Activated T-cell treated with anti-CD3 and anti-CD28 coated beads for 4 hours (primary cell): ENCODE measurements at regions not wholly inside any gene's neighbourhood (a gene's known extent, or its start where the extent isn't known, plus 50 kb on each side); places are given as distances from the start of the nearest gene placed in this dataset.

Experiments used
- DNase-seq: peaks from one replicate; pipeline ENCODE4 v3.0.0-alpha.2; 2020

DNA sequence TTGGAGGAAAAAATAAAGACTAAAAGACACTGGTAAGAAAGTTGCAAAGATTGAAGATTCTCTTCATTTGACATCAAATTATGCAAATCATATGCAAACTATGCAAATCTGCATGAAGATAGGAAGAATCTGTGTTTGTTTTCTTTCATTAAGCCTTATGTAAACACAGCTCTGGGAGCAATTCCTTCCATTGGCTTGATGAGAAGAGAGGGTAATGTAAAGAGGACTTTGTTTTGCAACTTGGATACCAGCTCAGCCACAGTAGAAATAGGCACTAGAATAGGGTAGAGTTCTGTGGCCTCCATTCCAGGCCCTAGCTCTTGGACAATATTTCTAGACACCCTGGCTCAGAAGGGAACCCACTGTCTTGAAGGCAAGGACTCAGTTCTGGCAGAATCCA is 388.4 kb upstream of the RASGEF1B start:
- DNase-seq, result no peak

DNA sequence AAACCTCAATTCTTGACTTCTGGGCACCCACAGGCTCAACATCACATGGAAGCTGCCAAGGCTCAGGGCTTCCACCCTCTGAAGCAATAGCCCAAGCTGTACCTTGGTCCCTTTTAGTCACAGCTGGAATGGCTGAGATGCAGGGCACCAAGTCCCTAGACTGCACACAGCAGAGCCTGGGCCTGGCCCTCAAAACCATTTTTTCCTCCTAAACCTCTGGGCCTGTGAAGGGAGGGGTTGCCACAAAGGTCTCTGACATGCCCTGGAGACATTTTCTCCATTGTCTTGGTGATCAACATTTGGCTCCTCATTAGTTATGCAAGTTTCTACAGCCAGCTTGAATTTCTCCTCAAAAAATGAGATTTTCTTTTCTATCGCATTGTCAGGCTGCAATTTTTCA is 382.7 kb upstream of the RASGEF1B start:
- no peak for DNase-seq

DNA sequence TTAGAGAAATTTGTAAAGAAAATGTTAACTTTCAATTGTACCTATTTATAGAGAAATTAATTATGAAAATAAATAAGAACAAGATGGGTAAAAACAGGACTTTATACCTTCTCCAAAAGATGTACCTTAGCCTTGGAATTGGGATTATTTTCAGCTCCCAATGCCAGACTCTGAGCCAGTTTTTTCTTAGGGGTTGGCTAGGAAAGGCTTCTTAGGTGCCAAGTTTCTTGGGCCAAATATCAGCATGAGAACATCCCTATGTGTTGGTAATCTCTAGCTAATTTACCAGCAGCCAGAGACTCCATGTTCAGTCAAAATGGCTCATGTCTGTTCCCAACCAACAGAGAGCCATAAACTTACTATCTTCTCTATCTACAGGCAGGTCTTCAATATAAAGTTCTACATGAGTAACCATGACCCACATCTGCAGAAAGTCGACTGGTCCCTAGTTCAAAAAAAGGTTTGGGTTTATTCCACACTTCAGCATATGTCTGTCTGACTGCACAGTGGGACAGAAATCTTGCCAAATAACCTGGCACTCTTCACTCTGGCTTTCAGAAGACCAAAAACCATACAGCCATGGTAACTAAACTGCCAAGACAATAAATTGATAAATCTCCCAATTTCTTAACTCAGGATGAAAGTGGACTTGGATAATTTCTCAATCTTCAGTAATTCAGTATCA is 380.5 kb upstream of the RASGEF1B start:
- DNase-seq, result no peak

DNA sequence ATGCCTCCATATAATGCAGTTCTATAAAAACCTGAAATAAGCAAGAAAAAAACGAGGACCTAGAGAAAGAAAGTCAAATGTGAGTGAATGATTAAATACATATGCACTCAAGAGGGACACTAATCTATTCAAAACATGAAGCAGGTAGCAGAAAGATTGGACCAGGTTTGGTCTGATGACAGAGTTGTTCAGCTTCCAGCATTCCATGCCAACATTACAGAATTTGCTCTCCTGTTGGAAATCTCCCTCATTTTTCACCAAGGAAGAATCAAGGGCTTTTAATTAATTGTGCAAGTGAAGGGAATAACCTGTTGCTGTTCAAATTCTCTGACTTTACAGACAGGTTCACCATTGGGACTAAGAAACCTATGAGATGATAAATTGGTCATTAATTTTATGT is 379.0 kb upstream of the RASGEF1B start:
- no peak for DNase-seq

DNA sequence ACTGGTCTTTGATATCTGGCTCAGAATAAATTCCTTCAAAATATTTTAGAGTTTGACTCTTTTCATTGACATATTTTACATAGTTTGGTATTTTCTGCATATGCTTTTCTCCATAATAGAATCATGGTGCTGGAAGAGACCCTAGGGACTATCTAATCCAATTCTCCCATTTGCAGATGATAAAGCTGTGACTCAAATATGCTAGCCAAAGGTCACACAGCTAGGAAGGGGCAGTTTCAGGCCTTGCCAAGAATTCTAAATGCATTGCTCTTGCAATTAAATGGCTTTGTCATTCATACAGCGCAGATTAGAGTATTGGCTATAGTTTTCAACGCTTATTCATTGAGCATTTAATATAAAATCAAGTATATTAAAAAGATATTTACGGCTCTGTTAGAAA is 374.1 kb upstream of the RASGEF1B start:
- DNase-seq, result no peak

DNA sequence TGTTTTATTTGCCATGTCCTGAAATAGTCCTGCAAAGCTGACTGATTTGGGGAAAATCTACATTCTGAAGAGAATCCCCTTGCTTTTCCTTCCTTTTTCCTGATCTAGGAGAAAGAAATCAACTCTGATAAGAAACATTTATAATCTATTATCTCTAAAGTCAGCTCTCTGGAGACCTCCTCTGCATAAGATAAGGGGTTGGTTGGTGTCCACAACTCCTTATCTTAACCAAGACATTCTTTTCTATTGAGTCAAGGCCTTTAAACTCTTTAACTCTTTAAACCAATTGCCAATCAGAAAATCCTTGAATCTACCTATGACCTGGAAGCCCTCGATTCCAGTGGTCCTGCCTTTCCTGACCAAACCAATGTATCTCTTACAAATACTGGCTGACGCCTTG is 373.6 kb upstream of the RASGEF1B start:
- no peak for DNase-seq

DNA sequence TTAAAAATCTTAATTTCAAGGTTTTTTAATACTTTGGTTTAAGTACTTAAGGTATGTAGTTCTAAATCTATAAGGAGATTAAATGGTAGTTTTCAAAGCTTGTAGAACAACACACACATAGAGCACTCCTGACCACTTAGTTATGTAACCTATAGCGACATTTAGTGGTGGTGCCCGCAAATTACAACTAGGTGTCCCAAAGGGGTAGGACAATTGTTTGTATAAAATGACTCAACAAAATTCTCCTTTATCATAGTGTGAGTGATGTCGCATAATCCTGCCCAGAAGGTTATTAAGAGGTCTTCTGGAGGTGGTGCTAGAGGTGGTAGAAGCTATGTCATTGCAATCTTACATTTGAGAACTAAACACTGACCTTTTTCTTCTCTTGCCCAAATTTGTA is 373.0 kb upstream of the RASGEF1B start:
- DNase-seq, result peak; percentile 73

DNA sequence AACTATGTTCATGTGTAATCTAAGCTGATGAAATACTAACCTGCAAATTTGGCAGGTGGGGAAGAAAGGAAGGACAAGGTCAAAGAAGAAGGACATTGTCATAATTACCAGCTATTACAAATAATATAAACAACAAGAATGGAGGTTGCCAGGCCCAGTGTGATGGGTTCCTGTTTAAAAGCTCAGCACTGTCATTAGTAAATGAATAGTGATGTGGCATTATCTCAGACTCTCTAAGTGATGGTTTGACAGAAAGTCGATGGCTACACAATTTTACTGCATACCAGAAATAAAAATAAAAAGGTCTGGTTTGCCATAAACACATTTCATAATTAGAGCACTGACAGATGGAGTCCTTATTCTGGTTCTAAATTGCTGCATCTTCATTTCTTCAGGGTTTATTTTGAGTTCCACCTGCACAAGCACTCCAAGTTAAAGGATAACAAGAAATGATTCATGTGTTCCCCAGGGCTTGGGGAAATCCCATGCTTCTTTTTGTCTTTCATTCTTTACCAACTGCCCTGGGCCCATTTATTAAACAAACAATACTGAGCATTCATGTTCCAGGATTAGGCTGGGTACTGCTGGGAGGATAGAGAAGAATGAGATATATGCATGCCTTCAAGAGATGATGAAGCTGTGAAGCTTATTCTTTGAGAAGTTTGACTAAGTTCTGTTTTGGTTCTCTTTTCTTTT is 367.8 kb upstream of the RASGEF1B start:
- DNase-seq, result no peak

DNA sequence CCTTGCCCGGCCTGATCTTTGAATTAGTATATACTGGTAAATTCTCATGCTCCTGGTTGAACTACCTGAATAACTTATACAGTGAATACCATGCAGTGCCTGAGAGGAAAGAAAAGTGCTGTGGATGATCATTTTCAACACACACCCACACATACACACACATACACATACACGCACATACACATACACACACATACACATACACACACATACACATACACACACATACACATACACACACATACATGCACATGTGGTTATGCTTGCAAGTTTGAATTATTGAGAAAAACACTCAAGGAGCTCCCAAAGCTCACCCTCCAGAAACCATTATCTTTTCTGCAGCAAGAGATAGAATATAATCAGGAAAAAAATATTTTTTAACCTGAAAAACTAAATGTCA is 366.9 kb upstream of the RASGEF1B start:
- DNase-seq, result no peak

DNA sequence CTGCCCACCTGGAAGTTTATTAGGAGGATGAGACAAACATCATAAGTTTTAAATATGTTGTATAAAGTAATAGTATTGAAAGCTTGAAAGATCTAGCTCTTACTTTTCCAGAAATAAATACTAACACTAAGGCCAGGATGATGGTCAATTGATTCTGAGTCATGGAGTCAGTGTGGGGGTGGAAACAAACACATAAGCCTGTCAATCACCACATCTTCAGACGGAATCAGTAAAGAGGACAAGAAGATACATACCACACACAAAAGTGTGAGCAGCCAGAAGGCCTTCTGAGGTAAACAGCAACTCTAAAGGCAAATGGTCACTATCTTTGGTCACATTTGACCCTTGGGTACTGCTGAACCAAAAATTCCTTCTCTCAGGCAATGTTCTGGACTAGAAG is 365.0 kb upstream of the RASGEF1B start:
- DNase-seq, result no peak

DNA sequence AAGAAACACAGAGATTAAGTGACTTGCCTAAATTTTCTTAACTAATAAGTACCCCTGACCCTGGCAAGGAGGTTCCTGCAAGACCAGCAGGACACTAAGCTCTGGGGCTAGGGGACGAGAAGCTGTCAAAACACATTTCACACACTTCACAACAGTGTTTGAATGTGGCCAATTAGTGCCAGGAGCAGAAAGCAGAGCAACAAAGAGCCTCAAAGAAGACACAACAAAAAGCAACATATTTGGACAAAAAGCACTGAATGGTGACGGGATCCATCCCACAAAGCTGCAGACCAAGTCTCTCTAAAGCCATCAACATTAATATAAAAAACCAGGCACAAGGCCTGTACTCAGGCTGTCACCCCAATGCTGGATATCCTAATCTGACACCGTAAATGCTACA is 361.9 kb upstream of the RASGEF1B start:
- DNase-seq, result no peak

DNA sequence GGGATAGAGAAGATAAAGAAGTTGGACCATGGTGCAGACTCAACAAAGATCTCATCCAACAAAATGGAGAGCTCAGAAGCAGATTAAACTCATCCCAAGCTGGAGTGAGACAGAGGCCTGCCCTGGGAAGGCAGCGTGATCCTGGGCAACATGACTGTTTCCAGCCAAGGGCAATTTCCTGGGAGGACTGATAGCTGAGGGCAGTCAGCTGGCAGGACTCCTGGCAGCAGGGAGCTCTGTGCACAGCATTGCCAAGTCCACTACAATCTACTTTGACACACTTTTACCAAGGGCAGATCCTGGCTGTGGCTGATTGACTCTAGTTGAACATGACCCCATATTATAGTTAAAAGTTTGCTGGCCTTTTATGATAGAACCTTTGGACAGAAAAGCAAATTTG is 357.3 kb upstream of the RASGEF1B start:
- DNase-seq, result no peak

DNA sequence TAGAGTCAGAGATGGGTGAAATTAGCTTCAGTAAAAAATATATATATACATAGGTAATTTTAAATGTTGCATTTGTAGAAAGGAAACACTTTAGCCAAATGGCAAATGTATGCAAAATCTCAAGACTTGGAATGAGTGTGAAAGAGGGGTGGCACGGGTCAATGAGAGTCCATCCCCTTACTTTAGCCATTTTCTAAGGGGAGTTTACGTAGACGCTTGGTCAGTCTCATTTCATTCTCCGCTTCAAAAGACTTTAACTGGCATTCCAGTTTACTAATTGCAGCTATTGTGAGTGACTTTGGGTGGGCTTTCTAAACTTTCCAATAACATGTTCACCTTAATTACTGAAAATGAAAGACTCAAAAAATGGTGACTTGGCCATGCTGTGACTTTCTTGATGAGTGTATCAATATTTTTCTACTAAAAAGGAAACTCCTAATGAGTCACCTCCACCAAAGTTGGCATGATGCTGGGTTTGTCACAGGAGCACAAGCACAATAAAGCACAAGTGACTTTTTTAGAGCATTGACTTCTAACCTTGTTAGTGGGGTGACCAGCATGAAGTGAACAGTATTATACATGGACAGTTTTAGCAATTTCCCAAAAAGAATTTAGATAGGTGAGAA is 356.0 kb upstream of the RASGEF1B start:
- no peak for DNase-seq

DNA sequence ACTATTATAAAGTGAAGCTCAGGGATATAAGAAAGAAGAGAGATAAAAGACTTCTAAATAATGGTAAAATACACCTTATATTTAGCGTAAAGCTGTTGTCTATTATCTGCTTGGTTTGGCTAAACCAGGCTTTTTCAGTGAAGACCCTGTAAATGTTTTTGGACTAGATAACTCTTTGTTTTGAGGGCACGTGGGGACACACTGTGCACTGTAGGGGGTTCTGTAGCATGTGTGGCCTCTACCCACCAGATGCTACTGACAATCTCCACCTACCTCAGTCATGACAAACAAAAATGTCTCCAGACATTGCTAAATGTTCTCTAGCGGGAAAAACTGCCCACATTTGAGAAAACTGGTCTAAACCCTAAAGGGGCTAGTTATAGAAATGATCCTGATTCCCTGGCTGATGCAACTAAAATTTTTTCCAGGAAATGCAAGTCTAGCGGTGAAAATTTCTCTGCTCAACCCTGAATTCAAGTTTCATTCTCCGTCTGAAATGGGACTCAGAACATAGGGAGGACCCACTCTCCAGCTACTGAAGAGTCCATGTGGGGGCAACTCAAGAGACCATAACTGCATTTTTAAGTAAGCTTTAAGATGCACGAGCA is 355.2 kb upstream of the RASGEF1B start:
- DNase-seq, result no peak

DNA sequence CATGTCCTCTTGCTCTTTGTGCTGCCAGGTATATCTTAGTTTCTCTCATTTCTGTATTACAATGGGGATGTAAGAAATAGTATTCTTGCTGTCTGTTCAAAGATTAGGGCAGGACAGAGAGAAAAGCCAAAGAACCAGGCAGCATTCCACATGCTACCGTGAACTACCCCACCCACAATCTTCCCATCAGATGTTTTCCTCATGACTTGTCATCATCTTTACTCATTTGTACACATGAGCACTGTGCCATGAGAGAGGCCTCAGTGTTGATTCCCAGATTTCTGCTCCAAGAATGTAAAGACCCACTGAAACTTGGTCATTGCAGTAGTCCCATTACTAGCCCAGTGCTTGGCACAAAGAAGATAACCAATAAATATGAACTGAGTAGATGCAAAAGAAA is 354.6 kb upstream of the RASGEF1B start:
- no peak for DNase-seq

DNA sequence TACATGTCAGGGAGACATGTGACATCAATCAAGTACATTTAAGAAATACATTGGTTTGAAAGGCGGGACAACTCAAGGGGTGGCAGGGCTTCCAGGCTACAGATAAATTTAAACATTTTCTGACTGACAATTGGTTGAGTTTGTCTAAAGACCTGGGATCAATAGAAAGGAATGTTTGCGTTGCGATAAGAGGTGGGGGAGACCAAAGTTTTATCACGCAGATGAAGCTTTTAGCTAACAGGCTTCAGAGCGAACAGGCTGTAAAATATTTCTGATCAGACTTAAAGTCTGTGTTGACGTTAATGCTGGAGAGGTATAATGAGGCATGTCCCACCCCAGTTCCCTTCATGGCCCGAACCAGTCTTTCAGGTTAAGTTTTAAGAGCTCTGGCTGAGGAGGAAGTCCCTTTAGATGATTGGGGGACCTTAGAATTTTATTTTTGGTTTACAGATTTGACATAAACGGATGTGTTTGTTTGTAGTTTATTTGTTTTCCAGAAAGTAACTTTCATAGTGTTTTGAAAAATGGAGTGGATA is 346.7 kb upstream of the RASGEF1B start:
- no peak for DNase-seq

DNA sequence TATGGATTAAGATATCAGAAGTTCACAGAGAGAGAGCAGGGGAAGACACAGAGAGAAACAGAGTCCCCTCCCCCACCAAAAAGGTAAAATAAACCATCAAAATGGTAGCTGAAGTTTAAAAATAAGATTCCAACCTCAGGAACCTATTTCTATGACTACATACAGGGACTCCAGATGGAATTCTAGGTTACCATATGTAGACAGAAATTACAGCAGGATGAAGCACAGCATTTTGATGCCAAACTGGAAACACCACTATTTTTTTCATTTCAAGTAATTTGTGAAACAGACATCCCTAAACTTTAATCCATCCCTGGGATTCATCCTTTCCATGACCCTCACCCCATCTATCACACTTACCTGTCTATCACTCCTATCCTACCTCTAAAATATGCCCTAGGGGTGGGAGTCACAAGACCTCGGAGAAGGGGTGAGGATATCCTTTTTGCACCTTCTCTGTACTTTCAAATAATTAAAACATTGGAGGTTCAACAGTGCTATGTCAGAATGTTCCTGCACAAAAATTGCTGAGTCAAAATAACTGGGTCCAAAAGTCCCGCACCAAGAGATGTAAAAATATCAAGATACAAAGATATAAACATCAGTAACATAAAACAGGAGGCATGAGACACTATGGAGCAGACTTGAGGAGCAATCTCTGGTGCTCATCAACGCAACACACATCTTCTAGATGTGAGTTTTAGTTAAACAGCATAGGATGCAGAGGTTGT is 344.5 kb upstream of the RASGEF1B start:
- no peak for DNase-seq

DNA sequence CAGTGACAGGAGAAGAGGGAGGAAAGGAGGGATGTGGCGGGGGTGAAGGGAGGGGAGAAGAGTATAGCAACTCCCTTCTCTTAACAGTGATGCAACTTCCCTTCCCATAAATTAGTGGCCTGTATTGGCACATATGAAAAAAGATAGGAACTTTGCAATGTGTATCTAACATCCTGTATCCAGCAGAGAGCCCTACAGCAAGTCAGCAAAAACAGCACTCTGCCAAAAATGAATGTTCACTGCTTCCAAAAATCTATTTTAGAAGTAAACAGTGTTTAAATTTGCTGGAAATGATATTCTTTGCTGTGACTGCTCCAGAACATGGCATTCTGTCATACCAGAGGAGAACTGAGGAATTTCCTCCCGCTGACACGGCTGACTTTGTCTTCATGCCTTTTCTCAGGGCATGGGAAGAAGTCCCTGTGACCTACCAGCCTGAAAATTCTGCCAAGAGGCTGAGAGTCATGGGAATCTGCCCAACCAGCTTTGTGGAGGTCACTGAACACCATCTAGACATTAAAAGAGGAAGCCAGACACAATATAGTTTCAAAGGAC is 343.4 kb upstream of the RASGEF1B start:
- no peak for DNase-seq

DNA sequence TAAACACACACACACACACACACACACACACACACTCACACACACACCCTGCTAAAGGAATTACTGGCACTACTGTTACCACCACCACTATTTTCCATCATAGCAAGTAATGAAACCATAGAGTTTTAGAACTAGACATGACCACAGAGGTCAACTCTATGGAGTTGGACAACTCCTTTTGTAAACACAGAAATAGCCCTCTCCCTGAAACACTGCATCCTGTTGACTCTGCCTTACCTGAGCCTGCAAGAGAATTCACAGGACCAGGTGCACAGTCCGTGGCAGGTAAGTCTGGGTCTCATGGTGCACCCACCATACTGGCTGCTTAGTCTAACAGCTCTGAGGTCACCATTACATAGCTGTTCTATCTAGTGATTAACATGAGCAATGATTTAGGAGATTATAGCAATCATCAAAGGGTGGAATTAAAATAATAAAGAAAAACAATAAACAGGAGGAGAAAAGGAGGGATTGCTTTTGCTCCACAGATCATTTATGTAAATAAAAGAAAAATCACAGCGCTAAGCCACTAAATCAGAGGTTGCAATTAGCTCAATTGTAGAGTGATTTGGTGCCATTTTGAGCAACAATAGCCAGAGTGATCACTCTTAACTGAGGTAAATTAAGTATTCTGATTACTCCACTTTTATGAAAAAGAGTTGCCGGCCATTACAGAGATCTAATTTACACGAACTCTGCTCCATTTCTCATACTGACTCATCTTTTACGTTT is 340.0 kb upstream of the RASGEF1B start:
- no peak for DNase-seq

DNA sequence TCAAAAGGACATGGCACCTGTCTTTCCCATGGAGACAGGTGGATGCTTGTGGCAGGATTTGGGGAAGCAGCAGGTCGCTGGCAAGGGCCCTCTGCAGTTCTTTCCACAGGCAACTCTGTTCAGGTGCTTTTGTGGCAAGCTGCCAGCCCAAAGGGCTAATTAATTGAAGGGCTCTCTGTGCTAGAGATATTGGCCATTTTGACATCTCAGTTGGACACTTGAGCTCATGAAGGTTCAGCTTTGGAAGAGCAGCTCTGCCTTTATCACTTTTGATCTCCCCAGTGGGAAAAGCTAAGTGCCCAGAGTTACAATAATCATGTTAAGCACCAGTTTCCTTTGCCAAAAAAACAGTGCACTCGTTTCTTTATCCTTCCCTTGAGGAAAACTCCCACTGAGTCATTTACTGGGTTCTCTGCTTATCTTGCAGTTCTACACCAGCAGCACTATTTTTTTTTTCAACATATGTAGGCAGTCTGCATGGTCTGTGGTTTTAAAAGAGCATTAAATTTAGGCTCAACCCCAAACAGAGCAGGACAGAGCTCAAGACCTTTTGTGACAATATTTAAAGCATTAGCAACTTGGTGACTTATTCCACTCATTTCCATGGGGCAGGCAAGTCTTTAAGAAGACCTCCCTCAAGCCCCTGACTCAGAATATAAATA is 336.4 kb upstream of the RASGEF1B start:
- no peak for DNase-seq

DNA sequence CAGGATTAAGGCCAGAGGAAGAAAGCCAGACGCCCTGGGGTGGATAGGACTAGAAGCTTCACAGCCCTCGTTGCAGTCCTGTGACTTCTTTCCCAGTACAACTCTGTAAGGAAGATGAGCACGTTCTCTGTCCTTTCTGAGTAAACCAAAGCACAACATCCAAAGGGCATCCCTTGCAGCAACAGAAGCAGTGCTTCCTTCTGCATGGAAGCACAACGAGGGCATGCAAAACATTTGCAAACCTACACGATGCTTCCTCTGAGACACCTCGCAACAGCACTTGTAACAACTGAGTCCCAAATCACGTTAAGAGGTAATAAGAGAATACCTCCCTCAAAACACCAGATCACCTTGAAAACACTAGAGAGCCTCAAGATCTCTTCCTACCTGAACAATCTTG is 335.7 kb upstream of the RASGEF1B start:
- DNase-seq, result no peak

DNA sequence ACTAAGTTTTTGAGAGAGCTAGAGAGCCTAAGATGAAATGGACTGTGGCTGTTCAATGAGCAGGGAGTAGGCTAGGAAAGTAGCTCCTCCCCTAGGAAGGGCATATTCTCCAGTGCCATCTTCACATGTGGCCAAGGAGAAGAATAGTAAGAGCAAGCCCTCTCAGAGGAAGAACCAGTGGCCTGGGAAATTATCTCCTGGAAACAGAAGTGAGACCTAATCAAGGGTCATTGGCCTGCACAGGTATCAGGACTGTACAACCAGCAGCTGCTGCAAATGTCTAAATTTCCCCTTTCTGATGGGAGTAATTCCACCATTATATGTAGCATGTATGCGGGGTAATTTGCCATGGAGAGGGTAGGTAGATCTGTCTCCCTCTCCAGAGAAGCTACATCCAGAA is 334.8 kb upstream of the RASGEF1B start:
- DNase-seq, result no peak
